ENCODE measurements at regions not wholly inside any gene's neighbourhood (a gene's known extent, or its start where the extent isn't known, plus 50 kb on each side); places are given as distances from the start of the nearest gene placed in this dataset.

DNA sequence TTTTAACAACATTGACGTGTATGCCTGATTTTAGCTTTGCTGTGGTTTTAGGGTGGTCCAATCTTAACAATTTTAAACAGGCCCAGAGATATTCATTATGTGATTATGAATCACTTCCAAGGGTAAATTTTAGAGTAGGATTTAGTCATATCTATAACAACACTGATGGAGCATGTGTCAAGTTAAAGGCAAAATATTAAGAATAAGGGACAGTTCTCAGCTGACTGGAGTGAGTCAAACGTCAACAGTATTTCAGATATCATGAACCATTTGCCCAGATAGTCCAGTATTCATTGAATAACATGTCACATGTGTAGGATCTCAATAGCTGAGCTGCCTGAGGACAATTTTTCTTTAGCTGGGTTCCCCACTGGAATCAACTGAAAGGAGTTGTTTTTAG, 61.3 kb upstream of the VCX2 start:
- DNase-seq (ENCODE audit: low read depth, low spot score), result no peak

DNA sequence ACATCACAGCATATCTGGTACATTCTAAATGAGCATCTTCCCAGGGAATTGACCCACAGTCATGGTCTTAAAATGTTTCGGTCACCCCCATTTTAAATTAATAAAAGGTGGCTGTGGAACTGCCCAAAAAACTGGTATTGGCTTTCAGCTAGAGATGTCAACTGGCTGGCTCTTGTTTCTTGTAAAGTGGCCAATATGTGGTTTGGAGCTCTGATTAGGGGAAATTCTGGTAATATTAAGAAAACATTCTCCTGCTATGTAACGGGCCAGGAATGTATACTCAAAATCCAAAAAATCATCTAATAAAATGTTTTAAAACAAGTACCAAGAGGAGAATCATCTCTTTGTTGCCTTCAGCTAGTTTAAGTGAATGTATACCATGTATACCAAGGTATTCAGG, 62.0 kb upstream of the VCX2 start:
- DNase-seq (ENCODE audit: low read depth, low spot score), result no peak

DNA sequence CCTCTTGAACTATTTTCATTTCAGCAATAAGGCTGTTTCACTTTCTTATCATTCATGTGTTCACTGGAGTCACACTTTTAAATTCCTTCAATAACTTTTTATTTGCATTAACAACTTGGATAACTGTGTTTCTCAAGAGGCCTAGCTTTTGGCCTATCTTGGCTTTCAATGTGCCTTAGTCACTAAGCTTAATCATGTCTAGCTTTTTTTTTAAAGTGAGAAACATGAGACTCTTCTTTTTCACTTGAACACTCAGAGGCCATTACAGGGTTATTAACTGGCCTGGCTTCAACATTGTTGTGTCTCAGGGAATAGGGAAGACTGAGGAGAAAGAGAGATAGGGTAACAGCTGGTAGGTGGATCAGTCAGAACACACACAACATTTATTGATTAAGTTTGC, 64.0 kb upstream of the VCX2 start:
- DNase-seq (ENCODE audit: low read depth, low spot score), result no peak

DNA sequence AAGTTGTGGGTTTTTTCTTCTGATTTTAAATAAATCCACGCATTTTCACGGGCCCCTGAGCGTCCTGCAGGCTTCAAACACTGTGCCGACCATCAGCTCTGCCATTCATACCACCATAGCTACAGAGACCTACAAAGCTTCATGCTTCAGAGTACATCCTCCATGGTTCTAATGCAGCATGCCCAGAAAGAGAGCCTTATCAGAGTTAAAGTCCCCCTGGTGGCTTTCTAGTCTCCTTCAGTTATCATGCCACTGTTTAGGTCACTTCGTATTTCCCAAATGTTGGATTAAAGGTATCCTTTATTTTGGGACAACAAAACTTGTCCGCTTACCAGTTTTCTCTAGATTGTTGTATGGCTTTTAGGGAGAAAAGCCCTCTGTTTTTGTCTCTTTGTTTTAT, 66.7 kb upstream of the VCX2 start:
- no peak for DNase-seq (ENCODE audit: low read depth, low spot score)

DNA sequence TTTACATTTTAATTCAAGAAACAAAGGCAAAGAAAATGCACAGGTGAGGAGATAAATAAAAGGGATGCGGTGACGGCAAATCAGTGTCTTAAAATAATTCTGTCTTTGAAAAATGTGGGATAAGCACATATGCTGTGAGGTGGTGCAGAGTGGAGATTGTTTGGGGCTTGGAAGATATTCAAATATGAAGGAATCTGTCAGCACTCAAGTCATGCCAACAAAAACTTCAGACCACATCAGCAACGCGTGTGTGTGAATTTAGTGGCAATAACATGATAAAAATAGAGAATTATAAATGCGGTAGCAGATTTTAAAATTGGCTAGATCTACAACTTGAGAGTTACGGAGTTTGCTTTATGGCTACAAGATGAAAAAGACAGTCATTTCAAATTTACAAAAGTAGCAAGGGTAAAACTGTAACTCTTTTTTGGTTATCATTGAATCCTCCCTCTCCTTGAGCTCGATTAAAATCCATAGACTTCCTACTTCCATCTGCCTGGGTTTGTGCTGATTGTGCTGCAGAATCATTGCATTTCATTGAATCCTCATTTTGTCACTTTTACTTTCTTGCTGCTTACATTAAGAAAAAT, 71.5 kb upstream of the VCX2 start:
- DNase-seq (ENCODE audit: low read depth, low spot score), result no peak

DNA sequence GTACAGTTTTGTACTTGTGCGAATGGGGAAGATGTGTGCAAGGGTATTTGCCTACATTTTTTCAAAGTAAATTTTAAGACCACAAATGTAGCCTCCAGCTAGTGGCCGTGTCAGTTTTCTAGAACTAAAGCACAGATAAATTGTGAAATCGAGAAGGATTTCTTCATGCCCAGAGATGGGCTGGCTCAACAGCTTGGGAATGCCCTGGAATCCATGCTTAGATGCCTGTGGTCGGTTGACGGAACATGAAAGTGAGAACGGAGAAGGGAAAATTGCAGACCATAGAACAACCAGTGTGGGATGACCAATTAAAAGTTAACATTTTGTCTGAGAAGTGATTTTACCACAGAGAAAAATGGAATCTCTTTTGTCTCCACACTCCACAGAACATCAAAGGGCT, 73.2 kb upstream of the VCX2 start:
- no peak for DNase-seq (ENCODE audit: low read depth, low spot score)

DNA sequence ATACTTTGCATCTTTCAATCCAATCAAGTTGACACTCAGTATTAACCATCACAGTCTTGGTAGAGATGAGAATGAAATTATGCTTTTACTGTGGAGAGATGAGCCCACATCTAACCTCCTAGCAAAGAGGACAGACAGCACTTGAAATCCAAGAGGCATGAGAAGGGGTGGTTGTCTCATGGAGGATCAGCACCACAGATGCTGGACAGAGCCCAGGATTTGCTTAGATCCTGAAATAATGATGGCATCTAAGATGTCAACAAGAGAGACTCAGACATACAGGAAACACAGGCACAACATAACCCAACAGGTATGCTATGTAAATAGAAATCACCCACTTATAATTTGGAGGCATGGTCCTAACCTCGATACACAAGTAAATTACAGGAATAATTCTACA, 74.3 kb upstream of the VCX2 start:
- no peak for DNase-seq (ENCODE audit: low read depth, low spot score)

DNA sequence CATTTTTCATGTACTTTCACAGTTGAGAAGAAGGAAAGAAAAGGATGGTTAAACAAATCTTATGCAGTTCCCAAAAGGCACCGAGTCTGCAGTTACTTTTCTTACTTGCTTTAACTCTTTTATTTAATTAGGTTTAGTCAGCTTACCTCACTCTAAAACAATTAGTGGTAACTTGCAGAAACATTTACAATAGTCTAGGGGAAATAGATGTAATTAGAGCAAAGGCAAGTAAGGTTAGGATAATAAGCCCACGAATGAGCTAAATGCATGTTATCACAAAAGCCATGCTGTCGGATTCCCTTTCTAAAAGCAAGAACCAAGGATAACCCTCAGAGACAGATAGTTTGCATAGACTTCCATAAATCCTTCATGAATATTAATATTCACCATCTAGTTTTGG, 82.0 kb upstream of the VCX2 start:
- no peak for DNase-seq (ENCODE audit: low read depth, low spot score)

DNA sequence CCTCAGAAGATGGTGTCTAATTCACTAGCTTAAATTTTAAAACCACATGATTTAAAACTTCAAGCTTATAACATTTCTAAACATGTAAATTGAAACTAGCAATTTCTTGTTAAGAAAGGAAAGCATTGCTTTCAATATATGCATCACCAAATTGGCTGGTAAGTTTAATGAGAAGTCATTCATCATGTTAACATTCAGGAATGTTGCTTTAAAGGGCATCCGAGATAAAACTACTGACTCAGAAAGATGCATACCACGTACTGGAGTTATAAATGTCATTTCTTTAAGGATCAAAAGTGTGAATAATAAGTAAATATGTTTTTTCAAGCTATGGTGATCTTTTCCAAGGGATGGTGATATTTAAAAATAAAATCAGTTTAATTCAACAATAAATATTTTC, 83.3 kb upstream of the VCX2 start:
- no peak for DNase-seq (ENCODE audit: low read depth, low spot score)

DNA sequence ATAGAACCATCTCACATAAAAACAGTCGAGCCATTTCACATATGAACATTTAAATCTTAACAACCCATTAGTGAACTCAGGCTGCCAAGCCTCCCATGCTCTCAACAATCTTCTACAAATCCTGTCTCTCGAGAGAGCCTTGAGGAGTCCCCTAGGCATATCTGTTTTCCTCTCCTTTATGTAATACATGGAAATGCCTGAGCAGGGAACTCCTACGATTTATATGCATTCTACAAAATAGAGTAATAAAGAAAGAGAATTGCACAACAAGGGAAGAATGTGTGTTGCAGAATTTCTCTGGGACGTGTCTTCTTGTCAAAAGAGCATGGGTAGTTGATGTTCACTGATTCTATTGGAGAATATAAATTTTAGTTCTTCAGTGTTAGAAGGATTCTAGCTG, 101.8 kb upstream of the VCX2 start:
- no peak for DNase-seq (ENCODE audit: low read depth, low spot score)

DNA sequence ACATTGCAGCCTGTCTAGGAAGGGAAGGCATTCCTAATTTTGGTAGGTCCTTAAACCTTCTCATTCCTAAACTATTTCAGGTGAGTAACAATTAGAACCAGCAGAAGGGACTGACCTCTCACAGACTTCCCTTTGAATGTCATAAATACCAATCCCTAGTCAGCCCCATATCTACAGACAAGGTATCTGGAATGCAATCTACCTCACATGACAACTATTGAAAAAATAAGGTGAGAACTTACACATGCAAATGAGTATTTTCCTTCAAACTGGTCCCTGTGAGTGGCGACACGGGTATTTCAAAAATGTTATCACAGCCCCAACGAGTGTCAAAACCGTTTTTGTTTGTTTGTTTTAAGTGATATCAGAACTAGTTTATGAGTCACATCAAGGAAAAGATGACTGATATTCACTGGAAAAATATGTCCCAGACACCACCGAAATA, 102.4 kb upstream of the VCX2 start:
- no peak for DNase-seq (ENCODE audit: low read depth, low spot score)

DNA sequence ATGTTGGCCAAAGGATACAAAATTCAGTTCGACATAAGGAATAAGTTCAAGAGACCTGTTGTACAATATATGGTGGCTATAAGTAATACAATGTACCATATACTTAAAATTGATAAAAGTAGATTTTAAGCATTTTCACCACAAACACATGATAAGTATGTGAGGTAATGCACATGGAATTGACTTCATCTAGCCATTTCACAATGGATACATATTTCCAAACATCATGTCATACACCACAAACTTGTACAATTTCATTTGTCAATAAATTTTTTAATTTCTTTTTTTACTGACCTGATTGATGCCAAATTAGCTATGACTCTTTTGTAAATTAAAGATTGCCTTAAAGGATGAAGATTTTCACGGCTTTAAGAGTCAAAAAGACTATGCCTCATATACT, 103.1 kb upstream of the VCX2 start:
- no peak for DNase-seq (ENCODE audit: low read depth, low spot score)

DNA sequence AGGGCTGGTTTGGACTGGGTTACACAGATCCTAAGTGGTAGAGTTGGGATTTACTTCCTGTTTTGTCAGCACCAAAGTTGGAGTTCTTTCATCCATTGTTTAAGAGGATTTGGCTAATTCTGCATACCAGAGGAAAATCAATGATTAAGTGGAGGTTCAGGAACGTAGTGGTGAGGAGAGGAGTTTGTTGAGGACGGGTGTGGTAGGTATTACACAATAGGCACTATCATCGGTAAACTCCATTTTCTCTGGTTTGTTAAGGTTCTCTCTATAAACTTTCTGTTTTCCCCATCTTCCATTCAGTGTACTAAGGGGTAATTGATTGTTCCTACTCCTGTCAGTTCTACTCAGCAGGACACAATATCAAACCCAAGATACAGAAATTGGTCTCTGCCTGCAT, 107.5 kb upstream of the VCX2 start:
- no peak for DNase-seq (ENCODE audit: low read depth, low spot score)

DNA sequence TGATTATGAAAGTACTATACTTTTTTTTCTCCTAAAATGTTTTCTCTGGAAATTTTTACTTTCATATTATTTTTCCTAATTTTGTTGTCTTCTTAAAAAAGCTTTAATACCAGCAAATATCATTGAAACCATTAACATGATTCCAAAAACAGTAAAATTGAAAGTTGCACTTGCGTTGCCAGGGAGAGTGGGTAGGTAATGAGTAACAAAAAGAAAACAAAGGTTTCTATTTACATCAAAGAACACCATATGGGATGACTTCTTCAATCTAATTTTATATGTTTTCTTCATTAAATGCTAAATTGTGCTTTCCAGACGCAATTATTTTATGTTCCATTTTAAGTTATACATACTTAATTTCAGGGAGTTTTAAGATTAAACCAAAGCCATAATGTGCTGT, 108.3 kb upstream of the VCX2 start:
- no peak for DNase-seq (ENCODE audit: low read depth, low spot score)

DNA sequence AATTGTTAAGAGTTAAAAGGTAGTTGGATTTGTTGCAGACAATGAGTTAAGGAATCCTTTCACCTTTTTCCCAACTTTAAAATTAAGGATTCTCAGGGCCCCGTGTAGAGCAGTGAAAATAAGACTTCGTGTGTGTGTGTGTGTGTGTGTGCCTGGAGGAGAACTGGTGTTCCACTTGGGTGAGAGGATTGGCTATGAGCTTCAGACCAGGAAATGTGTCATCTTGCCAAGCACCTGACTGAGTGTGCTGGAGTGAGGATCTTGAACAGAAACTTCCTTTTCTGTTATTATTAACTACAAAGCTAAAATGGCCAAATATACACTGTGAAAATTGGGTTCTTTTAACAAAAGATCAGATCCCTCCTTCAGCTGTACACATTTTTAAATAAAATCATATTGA, 113.1 kb upstream of the VCX2 start:
- DNase-seq (ENCODE audit: low read depth, low spot score), result no peak

DNA sequence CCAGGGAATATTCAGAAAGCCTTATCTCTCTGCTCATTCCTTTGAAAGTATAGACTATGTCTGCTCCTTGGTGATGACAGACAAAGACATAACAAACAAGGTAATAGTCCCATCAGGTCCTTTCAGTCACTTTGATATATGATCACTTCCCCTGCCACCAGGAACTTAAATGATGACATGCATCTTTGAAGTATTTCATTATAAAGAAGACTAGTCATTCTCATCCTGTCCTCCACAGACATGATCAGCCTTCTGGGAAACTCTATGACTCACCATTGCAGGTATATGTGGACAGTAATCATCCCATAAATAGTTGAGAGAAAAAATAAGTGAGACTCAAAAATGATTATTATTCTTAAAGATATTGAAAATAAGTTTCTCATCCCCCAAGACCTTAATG, 117.5 kb upstream of the VCX2 start:
- no peak for DNase-seq (ENCODE audit: low read depth, low spot score)

DNA sequence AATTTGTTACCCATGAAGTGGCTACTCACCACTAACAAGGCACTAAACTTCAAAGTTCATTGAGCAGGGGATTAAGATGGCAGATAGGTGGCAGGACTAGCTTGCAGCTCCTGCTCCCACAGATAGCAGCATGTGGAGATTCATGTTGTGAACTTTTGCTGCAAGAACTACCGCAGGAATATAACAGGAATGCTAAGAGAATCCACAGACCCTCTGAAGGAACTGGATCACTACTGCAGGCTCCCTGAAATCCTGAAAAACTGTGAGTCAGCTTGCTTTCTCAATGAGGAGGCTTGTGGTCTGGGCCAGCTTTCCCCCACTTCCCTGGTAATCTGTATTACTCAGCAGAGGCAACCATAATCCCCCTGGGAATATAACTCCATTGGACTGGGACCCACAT, 118.5 kb upstream of the VCX2 start:
- DNase-seq (ENCODE audit: low read depth, low spot score), result no peak

DNA sequence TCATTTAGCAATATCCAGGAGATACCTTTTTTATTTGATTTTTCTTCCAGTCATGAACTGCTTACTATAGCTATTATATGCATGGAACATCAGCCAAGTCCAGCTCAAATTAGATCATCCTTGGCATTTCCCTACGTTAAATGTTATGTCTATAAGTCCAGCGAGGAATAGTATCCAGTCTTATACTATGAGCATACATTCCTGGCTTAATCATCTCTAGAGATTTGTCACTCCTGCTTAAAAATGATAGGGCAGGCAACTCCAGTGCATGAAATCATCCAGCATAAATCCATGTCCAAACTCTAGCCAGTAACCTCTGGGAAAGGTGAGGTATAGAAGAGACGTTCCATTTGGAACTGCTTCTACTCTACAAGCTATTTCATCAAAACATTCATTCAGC, 126.7 kb upstream of the VCX2 start:
- no peak for DNase-seq (ENCODE audit: low read depth, low spot score)

DNA sequence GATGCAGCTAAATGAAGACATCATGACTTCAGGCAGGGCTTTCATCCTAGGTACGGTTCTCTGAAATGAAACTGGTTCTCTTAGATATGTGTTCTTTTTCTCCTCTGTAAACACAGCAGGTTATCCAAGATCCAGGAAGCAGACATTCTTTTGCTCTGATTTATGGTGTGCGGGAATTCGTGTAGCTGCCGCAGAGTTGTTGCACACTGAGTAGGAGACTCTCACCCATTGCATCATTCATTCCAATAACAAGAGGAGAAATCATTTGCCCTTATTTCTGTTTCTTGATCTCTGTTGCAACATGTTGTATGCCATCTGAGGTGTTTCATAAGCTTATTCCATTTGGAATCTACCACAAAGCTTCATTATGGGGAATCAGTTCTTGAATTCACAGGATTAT, 133.6 kb upstream of the VCX2 start:
- DNase-seq (ENCODE audit: low read depth, low spot score), result no peak

DNA sequence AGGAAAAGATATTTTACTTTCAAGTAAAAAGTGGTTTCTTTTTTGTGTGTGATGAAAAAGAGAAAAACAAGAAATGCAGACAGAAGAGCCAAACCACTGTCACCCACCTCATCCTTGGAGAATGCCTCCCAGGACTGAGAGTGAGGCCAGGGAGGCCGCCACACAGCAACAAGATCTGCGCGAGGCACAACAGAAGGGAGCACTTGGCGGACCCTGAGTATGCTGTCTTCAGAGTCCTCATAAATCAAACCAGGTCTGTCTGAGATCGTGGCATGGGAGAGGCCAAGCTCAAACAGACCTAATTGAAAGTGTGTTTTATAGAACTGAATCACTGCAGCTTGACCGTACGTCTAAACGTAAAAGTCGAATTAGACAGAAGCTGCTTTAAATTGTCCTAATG, 134.3 kb upstream of the VCX2 start:
- DNase-seq (ENCODE audit: low read depth, low spot score), result no peak

DNA sequence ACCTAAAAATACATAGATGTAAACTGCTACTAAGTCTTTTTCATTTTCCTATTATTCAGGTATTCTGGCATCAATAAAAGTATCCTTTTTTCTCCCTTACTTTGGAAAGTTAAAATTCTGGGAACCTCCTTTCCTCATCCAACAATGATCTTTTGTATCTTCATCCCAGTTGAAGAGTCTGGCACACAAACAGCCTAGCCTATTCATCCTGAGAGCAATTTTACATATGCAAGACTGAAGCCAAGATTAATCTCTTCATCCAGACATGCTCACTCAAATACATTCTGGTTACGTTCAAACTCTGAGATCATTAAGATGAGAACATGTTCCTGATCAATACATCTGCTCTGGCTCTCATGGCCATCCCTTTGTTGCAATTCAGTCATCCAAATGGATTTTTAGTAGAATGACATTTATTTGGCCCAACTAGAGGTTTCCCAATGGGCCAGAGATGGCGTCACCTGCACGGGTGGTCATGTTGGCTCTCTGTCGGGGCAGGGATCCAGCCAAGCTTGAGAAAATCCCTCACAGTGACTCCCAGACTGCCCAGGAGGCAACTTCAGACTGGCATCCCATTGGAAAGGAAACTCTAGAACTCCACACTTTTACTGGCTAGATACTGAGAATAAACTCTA, 135.3 kb upstream of the VCX2 start:
- DNase-seq (ENCODE audit: low read depth, low spot score), result no peak

DNA sequence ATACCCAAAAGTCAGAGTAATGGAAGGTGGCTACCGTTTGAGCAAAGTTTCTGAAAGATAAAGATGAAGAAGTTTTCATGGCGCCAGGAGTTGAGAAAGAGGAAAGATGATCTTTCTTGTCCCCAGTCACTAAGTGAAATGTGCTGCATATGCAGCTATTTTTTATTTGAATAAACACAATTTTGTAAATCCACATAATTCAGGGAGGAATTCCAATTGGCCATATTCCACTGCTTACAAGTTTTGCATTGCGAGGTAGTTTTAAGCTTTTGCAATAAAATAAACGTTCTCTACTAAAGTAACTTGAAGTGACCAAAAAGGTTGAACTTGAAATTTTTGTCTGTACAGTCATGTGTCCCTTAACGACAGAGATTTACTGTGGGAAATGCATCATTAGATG, 139.3 kb upstream of the VCX2 start:
- DNase-seq (ENCODE audit: low read depth, low spot score), result no peak

DNA sequence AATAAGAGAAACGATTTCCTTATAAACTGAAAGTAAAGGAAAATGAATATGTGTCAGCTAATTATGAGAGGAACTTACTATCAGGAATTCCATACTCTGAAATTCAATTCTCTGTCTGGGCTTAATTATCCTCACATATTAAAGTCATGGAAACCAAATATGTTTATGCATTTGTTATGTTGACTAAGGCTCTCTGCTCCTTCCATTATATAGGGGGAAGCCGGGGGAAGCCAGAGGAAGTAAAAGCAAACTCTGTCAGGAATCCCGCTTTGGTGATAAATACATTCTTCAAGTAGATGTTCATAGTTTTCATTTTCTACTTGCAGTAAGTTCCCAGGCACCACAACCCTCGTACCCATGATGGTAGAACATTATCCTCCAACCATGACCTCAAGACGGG, 142.8 kb upstream of the VCX2 start:
- no peak for DNase-seq (ENCODE audit: low read depth, low spot score)

DNA sequence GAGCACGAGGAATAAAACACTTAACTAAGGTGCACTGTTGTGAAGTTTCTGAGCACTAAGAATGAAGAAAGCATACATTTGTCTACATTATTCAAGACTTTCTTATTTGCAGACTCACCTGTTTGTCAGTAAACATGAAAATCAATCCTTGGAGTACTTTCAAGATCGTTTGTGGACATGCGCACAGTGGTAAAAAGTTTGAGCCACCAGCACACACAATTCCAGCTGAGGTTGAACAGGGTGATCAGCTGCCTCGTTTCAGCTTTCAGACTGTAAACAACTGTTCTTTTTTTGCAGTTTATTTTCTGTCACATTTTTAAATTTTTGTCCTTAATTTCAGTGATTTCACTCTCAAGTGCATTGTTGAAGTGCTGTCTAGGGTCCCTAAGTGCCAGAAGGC, 143.8 kb upstream of the VCX2 start:
- no peak for DNase-seq (ENCODE audit: low read depth, low spot score)
